IPS DF 6.9 (cell line): ENCODE measurements at regions not wholly inside any gene's neighbourhood (a gene's known extent, or its start where the extent isn't known, plus 50 kb on each side); places are given as distances from the start of the nearest gene placed in this dataset.

Experiments used
- DNase-seq: peaks from one replicate; pipeline ENCODE4 v3.0.0-alpha.2; 2013; ENCODE audit warnings: low read depth, low spot score
- H3K27ac ChIP-seq: one replicate; pipeline ENCODE4 v1.5.1; 2013; ENCODE audit warnings: low read length, control low read depth
- H3K27me3 ChIP-seq: 2 replicates; pipeline ENCODE4 v1.6.1; 2013; ENCODE audit warnings: mild to moderate bottlenecking, low read length; ENCODE audit not compliant: control insufficient read depth, insufficient read depth
- H3K36me3 ChIP-seq: 2 replicates; pipeline ENCODE4 v1.6.1; 2013; ENCODE audit warnings: low read length; ENCODE audit not compliant: control insufficient read depth, insufficient read depth
- H3K4me1 ChIP-seq: 2 replicates; pipeline ENCODE4 v1.6.1; 2013; ENCODE audit warnings: low read length; ENCODE audit not compliant: control insufficient read depth, insufficient read depth
- H3K4me3 ChIP-seq: 2 replicates; pipeline ENCODE4 v1.5.1; 2013; ENCODE audit warnings: mild to moderate bottlenecking, low read length
- H3K9me3 ChIP-seq: 2 replicates; pipeline ENCODE4 v1.6.1; 2013; ENCODE audit warnings: low read length, inconsistent platforms; ENCODE audit not compliant: control insufficient read depth, insufficient read depth
- WGBS: extraction: QIAGEN DNeasy Blood & Tissue Kit; methylation state at CpG from one replicate; pipeline ENCODE4 v1.1.7; 2013; ENCODE audit warnings: mixed read lengths, missing lambda C conversion rate; ENCODE audit not compliant: insufficient read length, insufficient coverage; 5-methylcytosine and 5-hydroxymethylcytosine counted together

DNA sequence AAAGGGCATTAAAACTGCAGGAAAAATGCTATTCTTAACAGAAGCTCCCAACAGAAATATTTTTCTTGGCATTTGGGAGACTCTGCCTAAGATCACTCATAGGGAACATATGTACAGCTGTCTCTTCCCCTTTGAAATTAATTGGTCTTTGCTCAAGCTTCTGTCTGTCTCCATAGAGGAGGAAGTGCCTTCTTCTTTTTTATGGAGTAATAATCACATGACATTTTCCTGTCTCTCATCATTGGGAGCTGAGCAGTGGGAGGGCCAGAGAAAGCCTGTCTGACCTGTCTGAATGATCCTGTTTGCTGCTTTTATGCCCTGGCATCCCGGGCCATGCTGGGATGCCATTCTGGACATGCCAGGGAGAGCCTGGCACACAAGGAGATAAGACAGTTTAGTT lies 145.6 kb downstream of the AQP4 start:
- Histone ChIP-seq H3K9me3 (no peaks in the 10 kb centered on the region), H3K36me3 (no peaks in the 10 kb centered on the region), H3K4me3 (no peak overlapping the region), H3K27ac (no peak overlapping the region), H3K27me3 (no peaks in the 10 kb centered on the region), H3K4me1 (no peaks in the 10 kb centered on the region)
- DNase-seq, result no peak
- no CpG with 5 or more reads among the region's 1 CpG for WGBS

DNA sequence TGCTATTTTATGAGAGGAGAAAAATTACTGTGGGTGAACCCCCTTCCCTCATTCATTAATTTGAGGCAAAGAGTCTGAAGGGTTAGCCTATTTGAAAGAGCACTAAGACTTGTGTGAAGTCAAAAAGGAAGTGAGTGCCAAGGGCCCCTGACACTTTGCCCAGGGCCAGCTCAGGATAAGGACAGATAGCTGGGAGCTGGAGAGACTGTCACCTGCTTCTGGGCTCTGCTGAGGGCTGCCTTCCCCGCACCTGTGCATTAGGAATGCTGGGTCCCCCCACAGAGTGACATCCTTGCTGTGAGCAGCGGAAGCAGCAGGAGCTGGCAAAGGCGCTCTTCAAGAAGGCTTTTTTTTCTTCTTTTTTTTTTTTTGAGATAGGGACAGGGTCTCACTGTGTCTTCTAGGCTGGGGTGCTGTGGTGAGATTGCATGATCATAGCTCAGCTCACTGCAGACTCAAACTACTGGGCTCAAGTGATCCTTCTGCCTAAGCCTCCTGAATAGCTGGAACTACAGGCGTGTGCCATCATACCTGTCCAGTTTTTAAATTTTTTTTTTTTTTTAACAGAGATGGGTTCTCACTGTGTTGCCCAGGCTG lies 148.3 kb downstream of the AQP4 start:
- Histone ChIP-seq H3K36me3 (no peaks in the 10 kb centered on the region), H3K27ac (no peak overlapping the region), H3K4me3 (no peak overlapping the region), H3K27me3 (no peaks in the 10 kb centered on the region), H3K9me3 (no peaks in the 10 kb centered on the region), H3K4me1 (no peaks in the 10 kb centered on the region)
- no peak for DNase-seq
- WGBS, result no CpG with 5 or more reads among the region's 4 CpGs

DNA sequence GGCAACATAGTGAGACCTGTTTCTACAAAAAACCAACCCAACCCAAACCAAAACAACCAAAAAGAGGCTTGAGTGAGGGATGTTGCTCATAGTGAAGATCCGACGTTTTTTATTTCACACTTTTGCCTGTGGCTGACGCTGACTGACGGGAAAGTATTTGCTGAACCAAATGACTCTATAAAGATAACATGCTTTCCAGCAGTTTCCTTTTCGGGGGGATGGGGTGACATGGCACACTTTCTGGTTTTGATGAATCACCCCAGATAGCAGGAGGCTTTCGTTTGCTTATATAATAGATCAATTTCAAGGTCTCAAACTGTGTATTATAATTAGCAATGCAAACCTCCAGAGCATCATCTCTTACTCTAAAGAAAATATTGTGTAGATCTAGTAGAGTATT lies 150.8 kb downstream of the AQP4 start:
- WGBS, result no CpG with 5 or more reads among the region's 6 CpGs

DNA sequence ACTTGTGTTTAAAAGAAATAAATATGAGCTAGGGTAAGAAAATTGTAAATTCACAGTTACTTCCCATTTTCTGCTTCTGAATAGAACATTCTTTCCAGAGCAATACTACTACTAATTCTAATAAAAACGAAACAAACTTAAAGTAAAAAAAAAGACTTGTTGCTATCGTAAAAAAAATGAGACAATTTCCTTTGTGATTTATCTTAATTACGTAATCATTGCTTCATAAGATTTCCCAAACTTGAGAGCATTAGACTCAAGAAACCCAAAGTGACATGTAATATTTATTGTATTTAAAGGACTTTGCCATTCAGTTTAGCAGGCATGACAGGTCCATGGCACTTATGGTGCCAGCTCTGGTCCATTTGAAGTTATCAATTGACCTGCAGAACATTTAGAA lies 153.8 kb downstream of the AQP4 start:
- 100% methylated on average over 2 of the region's 3 CpGs for WGBS
- H3K27me3 ChIP-seq, result no peaks in the 10 kb centered on the region

More for the DNA sequence above, 150.8 kb downstream of the AQP4 start:
- DNase-seq, result no peak
- Histone ChIP-seq H3K4me3 (no peak overlapping the region), H3K36me3 (no peaks in the 10 kb centered on the region), H3K9me3 (no peaks in the 10 kb centered on the region), H3K27me3 (no peaks in the 10 kb centered on the region), H3K27ac (no peak overlapping the region), H3K4me1 (peaks cover 2% of the 10 kb centered on the region; the same call in 1 of the 2 replicates)

DNA sequence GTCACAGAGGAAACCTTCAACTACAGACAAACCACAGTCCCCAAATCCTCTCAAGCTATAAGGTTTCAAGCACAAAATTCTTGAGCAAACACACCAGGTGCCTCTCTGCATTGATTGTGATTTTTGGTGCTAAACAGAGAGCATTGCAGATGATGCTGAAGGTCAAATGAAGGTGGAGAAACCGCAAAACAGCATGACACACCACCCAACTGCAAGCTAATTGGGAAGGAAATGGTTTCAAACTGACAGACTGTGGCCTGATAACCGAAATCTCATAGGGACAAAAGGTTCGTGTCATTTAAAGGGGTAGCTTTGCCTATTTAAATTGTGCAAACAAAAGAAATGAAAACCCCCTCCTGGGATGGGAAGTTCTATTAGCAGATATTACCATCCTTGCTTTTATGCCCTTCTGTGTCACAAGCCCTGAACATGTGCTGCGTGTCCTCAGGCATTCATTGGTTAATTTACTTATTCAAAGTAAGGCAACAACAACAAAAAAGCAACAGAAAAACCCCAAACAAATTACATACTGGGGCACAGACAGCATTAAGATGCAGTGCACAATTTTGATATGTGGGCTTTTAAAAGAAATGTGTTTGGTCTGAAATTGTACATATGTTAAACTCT lies 154.9 kb downstream of the AQP4 start:
- H3K27ac ChIP-seq, result no peak overlapping the region
- peaks cover 2% of the 10 kb centered on the region; the same call in 1 of the 2 replicates for H3K4me1 ChIP-seq
- H3K9me3 ChIP-seq, result no peaks in the 10 kb centered on the region
- no peaks in the 10 kb centered on the region for H3K36me3 ChIP-seq
- H3K27me3 ChIP-seq, result no peaks in the 10 kb centered on the region
- no peak overlapping the region for H3K4me3 ChIP-seq
- DNase-seq, result no peak
- WGBS, result no CpG with 5 or more reads among the region's 4 CpGs

More for the DNA sequence above, 153.8 kb downstream of the AQP4 start:
- H3K9me3 ChIP-seq, result no peaks in the 10 kb centered on the region
- H3K36me3 ChIP-seq, result no peaks in the 10 kb centered on the region
- DNase-seq, result no peak
- H3K4me1 ChIP-seq, result peaks cover 2% of the 10 kb centered on the region; the same call in 1 of the 2 replicates
- no peak overlapping the region for H3K4me3 ChIP-seq
- H3K27ac ChIP-seq, result no peak overlapping the region

DNA sequence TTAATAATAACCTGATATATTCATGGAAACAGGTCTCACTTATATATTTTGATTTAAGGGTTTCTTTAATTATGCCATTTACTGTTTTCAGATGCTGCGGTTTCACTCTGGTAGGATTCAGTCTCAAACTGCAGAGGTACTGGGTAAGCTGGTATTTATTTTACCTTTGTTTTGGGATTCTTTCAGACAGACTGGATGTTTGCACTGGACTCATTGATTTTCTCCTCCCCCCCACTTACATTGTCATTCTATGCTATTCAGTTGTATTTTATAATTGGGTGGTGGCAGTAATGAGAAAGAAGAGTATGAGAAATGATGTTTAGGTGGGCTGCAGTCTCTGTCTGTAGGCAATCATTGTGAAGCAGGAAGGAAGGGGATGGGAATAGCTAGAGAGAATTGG lies 155.6 kb downstream of the AQP4 start:
- H3K4me1 ChIP-seq, result peaks cover 2% of the 10 kb centered on the region; the same call in 1 of the 2 replicates
- H3K9me3 ChIP-seq, result no peaks in the 10 kb centered on the region
- no peaks in the 10 kb centered on the region for H3K27me3 ChIP-seq
- H3K27ac ChIP-seq, result no peak overlapping the region
- H3K4me3 ChIP-seq, result no peak overlapping the region
- no peaks in the 10 kb centered on the region for H3K36me3 ChIP-seq
- no CpG with 5 or more reads among the region's 1 CpG for WGBS
- no peak for DNase-seq

DNA sequence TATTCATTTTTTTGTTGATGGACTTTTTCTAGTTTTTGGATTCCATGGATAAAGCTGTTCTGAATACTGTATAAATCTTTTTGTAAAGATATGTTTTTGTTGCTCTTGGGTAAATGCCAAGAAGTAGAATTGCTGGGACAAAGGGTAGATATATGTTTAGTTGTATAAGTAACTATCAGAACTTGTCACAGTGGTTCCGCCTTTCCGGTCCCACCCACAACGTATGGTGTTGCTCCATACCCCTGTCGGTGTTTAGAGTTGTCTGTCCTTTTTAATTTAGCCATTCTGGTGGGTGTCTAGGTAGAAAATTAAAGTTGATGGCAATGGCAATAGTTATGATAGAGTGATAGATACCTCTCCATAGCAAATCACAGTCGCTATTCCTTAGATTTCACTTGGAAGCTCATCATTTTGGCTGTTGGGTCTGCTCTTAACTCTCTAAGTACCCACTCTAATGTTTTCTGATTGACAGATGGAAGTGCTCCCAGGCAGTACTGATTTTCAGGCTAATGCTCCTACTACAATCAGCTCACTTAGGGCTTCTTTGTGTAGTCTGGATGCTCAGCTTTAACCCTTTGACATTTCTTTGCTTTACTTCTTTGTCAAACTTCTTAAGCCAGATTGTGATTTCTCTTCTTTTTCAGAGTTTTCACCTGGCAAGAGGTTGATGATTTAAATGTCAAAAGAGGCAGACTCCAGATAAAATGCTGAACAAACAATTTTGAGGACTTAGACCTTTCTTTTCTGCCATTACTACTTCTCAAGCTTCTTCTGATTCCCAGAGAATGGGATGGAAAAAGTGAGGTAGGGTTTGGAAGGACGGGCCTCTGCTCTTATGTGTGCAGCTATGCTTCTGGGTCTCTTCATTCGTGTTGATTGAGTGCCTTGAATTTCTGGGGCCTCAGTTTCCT lies 156.4 kb downstream of the AQP4 start:
- no peak for DNase-seq
- H3K27me3 ChIP-seq, result no peaks in the 10 kb centered on the region
- H3K4me1 ChIP-seq, result peaks cover 2% of the 10 kb centered on the region; the same call in 1 of the 2 replicates
- H3K27ac ChIP-seq, result no peak overlapping the region
- no peaks in the 10 kb centered on the region for H3K9me3 ChIP-seq
- H3K36me3 ChIP-seq, result no peaks in the 10 kb centered on the region
- no CpG with 5 or more reads among the region's 7 CpGs for WGBS
- H3K4me3 ChIP-seq, result no peak overlapping the region

DNA sequence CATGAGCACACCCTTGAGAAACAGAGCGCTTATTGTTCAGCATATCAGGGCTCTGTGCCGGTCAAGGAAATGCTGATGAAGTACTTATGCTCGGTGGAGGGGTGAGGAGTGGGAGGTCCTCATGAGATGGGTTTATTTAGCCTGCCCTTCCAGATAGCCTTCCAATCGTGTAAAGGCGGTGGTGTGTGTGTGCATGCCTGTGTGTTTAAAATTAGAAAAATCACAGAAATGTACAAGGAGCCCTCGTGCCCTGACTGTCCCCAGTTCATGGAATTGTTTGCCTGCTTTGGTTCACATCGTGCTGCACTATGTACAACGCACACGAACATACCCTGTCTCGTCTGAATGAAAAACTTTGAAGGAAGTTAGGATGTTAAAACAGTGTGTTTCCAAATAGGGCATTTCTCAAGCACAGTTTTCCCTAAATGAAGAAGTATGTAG lies 158.6 kb downstream of the AQP4 start:
- Histone ChIP-seq H3K36me3 (no peaks in the 10 kb centered on the region), H3K4me3 (no peak overlapping the region), H3K4me1 (peaks cover 2% of the 10 kb centered on the region; the same call in 1 of the 2 replicates), H3K27me3 (no peaks in the 10 kb centered on the region; the same call in 1 of the 2 replicates), H3K27ac (no peak overlapping the region), H3K9me3 (no peaks in the 10 kb centered on the region)
- no peak for DNase-seq
- no CpG with 5 or more reads among the region's 10 CpGs for WGBS

DNA sequence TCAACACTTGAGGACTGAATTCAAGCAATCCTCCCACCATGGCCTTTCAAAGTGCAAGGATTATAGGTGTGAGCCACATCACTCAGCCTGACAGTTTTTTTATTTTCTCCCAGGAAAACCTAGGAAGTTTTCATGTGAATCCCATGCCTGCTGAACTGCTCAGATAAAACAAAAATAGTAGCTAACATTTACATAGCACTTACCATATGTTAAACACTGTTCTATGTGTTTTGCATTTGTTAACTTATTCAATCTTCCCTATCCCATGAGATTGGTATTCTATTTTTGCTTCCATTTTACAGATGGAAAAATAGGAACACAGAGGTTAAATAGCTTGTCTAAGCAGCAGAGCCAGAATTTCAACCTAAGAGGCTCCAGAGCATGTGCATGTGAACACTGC lies 157.4 kb upstream of the KCTD1 start:
- no peaks in the 10 kb centered on the region for H3K36me3 ChIP-seq
- no peak overlapping the region for H3K27ac ChIP-seq
- H3K27me3 ChIP-seq, result peaks cover 7% of the 10 kb centered on the region
- no peak for DNase-seq
- no peaks in the 10 kb centered on the region for H3K9me3 ChIP-seq
- no peak overlapping the region for H3K4me3 ChIP-seq
- peaks cover 2% of the 10 kb centered on the region; the same call in 1 of the 2 replicates for H3K4me1 ChIP-seq

DNA sequence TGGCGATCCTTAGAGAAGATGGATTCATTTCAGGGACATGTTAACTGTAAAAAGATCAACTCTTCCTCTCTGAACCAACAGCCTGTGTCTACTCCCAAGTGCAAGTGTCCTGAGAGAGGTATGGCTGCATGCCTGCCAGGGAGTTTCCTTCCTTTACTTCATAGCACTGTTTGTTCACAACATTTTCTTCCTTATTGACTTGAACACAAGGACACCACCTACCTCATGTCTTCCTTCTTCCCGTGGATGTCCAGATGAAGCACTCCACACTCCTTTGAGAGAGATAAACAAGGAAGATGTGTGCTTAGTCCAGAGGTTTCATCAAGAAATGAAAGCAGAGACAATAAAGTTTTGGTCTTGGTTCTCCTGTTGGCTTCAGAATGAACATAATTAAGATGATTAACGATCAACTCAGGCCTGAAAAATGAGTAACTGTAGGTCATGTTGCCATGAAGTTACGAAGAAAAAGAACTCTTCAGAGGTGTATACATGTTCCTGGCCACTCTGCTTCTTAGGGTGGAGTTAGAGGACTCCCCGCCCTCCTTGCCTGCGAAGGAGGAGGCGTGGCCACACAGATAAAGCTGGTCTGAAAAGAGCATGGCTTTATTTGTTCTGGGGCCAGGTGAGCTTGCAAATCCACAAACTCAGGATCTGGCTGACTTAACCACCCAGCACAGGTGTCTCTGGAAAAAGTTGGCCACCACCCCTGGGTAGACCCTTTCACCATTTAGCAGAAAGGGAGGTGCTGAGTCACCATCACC lies 155.0 kb upstream of the KCTD1 start:
- Histone ChIP-seq H3K27me3 (peaks cover 19% of the 10 kb centered on the region), H3K36me3 (no peaks in the 10 kb centered on the region), H3K27ac (no peak overlapping the region), H3K9me3 (no peaks in the 10 kb centered on the region), H3K4me1 (no peaks in the 10 kb centered on the region), H3K4me3 (no peak overlapping the region)
- no peak for DNase-seq
- WGBS, result no CpG with 5 or more reads among the region's 7 CpGs
